ENCODE measurements at regions not wholly inside any gene's neighbourhood (a gene's known extent, or its start where the extent isn't known, plus 50 kb on each side); places are given as distances from the start of the nearest gene placed in this dataset.

- in situ Hi-C loops (cut with HindIII; ENCODE audit: low pct_ligation_motif_present, low sequenced_read_pairs): no loop called here
- Histone ChIP-seq H3K36me3 (replicated peaks) (no peaks in the 10 kb centered on the region), H3K27me3 (replicated peaks) (no peaks in the 10 kb centered on the region), H3K4me3 (ENCODE audit: low read depth, low read length) (no peak overlapping the region), H3K27ac (no peak overlapping the region)
- no peak for TF ChIP-seq CTCF (IDR thresholded peaks at IDR 0.05; ENCODE audit: low read depth, low read length, missing control alignments)
- no peak for DNase-seq
These were observed 568.7 kb downstream of the TRAM1L1 start for GRCh38 chr4:116516711-116517110.

GRCh38 chr4:116515959-116516358 is 569.4 kb downstream of the TRAM1L1 start:
- in situ Hi-C loops (cut with HindIII; ENCODE audit: low pct_ligation_motif_present, low sequenced_read_pairs): no loop called here
- no peak overlapping the region for H3K27ac ChIP-seq
- DNase-seq: no peak
- no peak for TF ChIP-seq CTCF (IDR thresholded peaks at IDR 0.05; ENCODE audit: low read depth, low read length, missing control alignments)
- H3K36me3 ChIP-seq (replicated peaks): no peaks in the 10 kb centered on the region
- no peaks in the 10 kb centered on the region for H3K27me3 ChIP-seq (replicated peaks)
- no peak overlapping the region for H3K4me3 ChIP-seq (ENCODE audit: low read depth, low read length)

- H3K4me3 ChIP-seq (ENCODE audit: low read depth, low read length): no peak overlapping the region
- TF ChIP-seq CTCF (IDR thresholded peaks at IDR 0.05; ENCODE audit: low read depth, low read length, missing control alignments): no peak
- no peak for DNase-seq
- no peaks in the 10 kb centered on the region for H3K27me3 ChIP-seq (replicated peaks)
- no peaks in the 10 kb centered on the region for H3K36me3 ChIP-seq (replicated peaks)
- in situ Hi-C loops (cut with HindIII; ENCODE audit: low pct_ligation_motif_present, low sequenced_read_pairs): no loop called here
- no peak overlapping the region for H3K27ac ChIP-seq
These were observed 572.8 kb downstream of the TRAM1L1 start for GRCh38 chr4:116512552-116512951.

- Histone ChIP-seq H3K4me3 (ENCODE audit: low read depth, low read length) (no peak overlapping the region), H3K27ac (no peak overlapping the region), H3K27me3 (replicated peaks) (no peaks in the 10 kb centered on the region), H3K36me3 (replicated peaks) (no peaks in the 10 kb centered on the region)
- no peak for DNase-seq
- in situ Hi-C loops (cut with HindIII; ENCODE audit: low pct_ligation_motif_present, low sequenced_read_pairs): no loop called here
- no peak for TF ChIP-seq CTCF (IDR thresholded peaks at IDR 0.05; ENCODE audit: low read depth, low read length, missing control alignments)
These were observed 583.4 kb downstream of the TRAM1L1 start for GRCh38 chr4:116501954-116502353.

- no peaks in the 10 kb centered on the region for H3K36me3 ChIP-seq (replicated peaks)
- TF ChIP-seq CTCF (IDR thresholded peaks at IDR 0.05; ENCODE audit: low read depth, low read length, missing control alignments): no peak
- no peak overlapping the region for H3K4me3 ChIP-seq (ENCODE audit: low read depth, low read length)
- no peaks in the 10 kb centered on the region for H3K27me3 ChIP-seq (replicated peaks)
- no peak overlapping the region for H3K27ac ChIP-seq
- in situ Hi-C loops (cut with HindIII; ENCODE audit: low pct_ligation_motif_present, low sequenced_read_pairs): no loop called here
- no peak for DNase-seq
These were observed 585.2 kb downstream of the TRAM1L1 start for GRCh38 chr4:116500225-116500624.

- H3K27me3 ChIP-seq (replicated peaks): no peaks in the 10 kb centered on the region
- no peak for TF ChIP-seq CTCF (IDR thresholded peaks at IDR 0.05; ENCODE audit: low read depth, low read length, missing control alignments)
- H3K4me3 ChIP-seq (ENCODE audit: low read depth, low read length): no peak overlapping the region
These were observed 595.6 kb downstream of the TRAM1L1 start for GRCh38 chr4:116489739-116490138.

More at GRCh38 chr4:116489739-116490138, 595.6 kb downstream of the TRAM1L1 start:
- in situ Hi-C loops (cut with HindIII; ENCODE audit: low pct_ligation_motif_present, low sequenced_read_pairs): no loop called here
- H3K36me3 ChIP-seq (replicated peaks): no peaks in the 10 kb centered on the region
- no peak for DNase-seq
- no peak overlapping the region for H3K27ac ChIP-seq

Data from brain microvascular endothelial cell (primary cell).